ENCODE measurements at regions not wholly inside any gene's neighbourhood (a gene's known extent, or its start where the extent isn't known, plus 50 kb on each side); places are given as distances from the start of the nearest gene placed in this dataset.
A peak's percentile ranks its signal among the peaks of the same experiment; 100 is the strongest.

DNA sequence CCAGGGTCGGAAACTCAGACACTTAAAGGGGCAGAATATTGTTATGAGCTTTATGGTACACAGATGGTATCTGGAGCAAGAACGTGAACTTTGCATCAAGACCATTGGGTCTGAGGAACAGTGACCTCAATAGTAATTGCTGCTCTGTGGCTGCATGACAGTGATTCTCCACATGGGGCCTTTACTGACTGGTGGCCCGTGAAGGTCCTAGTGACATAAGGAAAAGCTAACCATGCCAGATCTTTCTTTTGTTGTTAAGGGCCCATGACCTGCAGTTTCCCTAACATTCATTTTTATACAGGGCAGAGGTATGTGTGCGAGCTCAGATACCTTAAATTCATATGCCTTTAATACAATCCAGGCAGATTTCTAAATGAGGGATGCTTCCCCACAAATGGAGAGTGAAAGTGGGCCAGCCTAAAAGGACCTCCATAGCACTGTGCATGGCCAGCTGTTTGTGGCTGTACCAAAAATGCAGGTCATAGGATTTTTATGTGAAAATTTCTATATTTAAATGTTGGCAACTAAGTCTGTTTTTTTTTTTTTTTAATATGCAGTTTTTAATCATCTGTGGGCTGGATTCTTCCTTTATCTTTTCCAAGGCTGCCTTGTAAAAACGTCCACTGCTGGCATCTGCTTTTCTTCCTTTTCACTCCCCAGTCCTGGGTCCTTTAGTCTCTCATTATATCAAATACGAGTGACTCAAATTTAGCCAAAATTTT lies 188.0 kb upstream of the IL12A start:
- DNase-seq, result no peak

GRCh38 chr3:159802864-159803263 lies 185.8 kb upstream of the IL12A start:
- DNase-seq, result no peak

DNA sequence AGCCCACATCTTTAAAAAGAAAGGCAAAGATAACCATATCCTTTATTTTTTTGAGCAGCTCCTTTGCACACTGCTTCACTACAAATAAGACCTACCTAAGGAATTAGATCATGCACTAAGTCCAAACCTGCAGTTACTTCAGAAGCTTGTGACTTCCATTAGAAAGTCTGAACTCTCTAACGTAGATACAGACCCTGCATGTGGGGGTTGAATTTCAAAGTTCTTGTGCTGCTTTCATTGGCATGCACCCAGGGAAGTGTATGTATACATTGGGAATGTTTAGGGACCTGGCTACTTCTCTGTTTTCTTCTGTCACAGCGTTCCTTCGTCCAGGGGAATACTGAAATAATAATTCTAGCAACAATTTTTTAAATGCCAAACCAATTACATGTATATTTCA lies 185.2 kb upstream of the IL12A start:
- no peak for DNase-seq

GRCh38 chr3:159804726-159805410 lies 183.8 kb upstream of the IL12A start:
- peak; percentile 59 for DNase-seq

DNA sequence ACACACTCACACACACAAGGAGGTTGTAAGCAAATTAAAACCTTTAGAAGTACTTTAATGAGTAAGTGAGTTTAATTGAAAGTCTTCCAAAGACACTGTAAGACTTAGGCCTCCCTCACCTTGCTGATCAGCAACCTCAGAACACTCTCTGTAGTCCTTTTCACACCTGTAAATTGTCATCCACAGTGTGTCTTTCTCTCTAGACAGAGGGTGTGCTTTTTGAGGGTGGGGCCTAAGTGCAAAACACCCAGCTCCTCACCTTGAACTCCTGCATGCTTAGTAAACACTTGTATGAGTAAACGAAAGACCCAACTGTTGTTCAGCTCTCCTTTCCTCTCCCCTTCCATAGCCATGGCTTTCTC lies 183.2 kb upstream of the IL12A start:
- DNase-seq, result no peak

DNA sequence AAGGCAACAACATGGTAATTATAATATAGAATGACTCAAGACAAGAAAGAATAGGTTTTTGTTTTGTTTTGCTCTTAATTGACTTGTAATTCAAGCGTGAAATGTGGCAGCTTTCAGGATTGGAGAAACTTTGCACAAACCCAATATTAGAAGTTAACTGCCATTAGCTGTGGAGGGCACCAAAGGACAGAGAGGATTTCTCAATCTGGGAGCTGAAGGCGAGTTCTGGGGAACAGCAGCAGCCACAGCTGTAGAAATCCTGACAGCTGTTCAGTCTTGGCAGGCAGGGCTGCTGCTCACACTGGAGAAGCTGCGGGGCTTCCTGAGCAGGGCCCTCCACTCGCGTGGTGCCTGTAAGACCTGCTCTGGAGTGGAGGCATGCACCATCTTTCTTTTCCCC lies 182.2 kb upstream of the IL12A start:
- DNase-seq, result no peak

DNA sequence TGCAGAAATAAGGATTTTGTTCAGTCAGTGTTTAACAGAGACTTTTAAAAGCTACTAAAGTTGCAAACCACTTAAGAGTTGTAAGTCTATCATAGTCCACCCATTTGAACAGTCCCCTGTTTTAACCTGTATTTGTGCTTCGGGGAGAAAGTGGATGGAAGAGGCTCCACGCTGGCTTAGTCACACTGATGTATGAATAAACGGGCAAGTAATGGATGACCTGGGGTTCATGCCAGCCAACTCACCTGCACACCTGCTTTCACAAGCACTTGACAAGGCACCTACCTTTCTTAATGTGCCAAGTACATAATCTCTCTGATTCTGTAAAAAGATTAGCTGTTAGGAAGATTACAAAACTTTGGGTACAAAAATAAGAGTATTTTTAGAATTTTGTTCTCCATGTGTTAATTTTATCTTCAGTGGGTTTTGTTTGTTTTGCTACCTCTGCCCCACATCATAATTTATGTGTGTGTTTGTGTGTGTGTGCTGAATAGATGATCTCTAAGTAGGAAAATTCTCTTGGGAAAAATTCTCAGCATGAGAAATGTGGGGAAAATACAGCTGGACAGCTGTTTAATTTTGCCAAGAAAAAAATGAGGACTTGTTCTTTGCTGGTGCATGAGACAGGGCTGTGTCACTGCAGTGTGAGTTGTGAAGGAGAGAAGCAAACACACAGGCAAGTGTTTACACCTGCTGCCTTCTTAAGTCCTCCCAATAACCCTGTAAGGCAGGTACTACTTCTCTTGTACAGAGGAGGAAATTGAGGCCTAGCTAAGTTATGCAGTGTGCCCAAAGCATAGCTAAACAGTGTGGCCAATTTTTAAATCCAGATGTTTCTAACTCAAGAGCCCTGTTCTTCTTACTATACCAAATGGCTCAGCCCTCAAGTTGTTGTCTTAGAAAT lies 181.2 kb upstream of the IL12A start:
- DNase-seq, result no peak

DNA sequence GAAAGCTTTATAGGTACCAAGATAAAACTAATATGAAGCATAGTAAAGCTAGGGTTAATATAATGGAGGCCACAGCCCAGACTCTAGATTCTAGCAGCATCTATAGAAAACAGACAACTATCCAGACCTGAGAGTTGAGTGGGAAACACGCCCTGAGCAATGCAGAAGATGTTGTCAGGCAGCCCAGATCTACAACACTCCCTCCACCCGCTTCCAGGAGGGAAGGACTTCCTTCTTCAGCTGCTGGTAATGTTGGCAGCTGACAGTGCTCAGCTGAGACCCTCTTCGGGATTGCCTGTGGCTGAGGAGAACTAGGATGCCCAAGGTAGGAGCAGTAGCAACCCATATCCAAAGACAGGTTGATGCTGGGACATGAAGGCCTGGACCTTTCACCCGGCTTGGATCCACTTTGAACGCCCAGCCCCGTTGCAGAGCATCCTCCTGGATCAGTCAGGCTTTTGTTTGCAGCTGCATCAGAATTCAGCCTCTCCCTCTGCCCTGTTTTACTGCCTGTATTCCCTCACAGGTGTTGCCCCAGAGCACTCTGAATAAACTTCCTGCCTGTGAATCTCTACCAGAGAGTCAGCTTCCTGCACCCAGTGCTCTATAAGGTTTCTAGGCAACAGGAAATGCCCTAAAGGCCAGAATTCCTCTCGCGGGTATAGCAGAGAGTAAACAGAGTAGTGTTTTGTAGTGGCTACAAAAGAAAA lies 174.7 kb upstream of the IL12A start:
- DNase-seq, result no peak

GRCh38 chr3:159816512-159816911 lies 172.1 kb upstream of the IL12A start:
- no peak for DNase-seq

DNA sequence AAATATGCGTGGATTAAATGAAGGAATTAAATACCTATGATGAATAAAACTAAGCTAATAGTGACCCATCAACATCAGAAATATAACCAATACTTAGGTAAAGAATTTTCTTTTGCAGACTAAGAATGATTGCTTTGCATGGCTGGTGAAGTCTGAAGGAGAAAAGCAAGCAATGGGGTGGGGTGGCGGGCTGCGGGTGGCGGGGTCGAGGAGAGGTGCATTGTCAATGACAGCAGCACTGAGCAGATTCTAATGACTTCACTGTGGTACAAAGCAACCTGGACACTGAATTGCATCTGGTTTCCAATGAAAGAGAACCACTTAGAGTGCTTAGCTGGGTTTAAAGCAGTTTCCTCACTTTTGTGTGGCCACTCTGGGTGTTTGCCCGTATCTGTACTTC lies 171.5 kb upstream of the IL12A start:
- no peak for DNase-seq

- no peak for DNase-seq
Observed at GRCh38 chr3:159817571-159817970, 171.1 kb upstream of the IL12A start.

DNA sequence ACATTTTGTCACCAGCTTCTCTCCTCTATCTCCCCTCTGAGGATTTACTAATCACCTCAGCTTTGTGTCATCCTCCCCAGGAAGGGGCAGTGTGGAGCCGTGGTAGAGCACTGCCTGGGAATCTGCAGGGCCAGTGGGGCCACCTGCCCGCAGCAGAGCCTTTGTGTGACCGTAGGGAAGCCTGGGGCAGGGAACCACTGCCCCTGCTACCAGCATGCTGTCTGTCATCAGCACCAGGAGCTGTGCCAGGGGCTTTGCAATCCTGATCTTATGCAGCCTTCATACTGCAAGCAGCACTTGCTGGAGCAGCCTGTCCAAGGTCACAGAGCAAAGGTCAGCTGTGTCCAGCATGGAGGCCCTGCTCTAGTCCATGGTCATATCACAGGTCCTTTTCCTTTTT lies 170.2 kb upstream of the IL12A start:
- no peak for DNase-seq

DNA sequence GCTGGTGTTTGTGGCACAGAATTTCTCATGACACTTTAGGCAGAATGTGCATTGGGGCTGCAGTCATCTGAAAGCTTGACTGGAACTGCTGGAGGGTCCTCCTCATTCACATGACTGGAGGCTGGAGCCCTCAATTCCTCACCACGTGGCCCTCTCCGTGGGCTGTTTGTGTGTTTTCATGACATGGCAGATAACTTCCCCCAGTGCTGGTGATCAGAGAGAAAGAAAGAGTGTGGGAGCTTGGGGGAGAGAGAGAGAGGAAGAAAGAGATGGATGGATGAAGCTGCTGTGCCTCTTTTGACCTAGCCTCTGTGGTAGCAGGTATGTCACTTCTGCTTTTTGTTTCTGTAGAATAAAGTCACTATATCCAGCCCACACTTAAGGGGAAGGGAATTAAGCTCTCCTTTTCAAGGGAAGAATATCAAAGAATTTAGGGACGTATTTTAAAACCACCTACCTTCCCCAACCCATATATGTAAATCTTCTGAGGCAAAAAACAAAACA lies 169.6 kb upstream of the IL12A start:
- DNase-seq, result no peak

DNA sequence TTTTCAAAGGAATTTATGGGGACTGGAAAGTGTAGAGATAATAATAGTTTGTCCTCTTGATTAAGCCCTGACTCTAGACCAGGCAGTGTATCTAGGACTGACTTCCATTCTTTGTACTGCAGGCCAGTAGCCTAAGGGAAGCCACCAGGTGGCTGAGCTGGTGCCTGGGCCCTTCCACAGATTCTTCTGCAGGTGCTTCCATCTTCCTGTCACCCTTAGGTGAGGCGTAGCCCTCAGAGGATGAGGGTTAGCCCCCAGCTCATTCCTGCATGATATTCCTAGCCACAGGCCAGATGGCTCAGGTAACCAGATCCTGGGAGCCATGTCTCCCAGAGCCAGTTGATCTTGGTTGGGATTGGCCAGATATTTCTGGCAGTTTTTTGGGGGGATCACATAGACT lies 169.0 kb upstream of the IL12A start:
- DNase-seq, result no peak

GRCh38 chr3:159821110-159821509 lies 167.5 kb upstream of the IL12A start:
- no peak for DNase-seq

DNA sequence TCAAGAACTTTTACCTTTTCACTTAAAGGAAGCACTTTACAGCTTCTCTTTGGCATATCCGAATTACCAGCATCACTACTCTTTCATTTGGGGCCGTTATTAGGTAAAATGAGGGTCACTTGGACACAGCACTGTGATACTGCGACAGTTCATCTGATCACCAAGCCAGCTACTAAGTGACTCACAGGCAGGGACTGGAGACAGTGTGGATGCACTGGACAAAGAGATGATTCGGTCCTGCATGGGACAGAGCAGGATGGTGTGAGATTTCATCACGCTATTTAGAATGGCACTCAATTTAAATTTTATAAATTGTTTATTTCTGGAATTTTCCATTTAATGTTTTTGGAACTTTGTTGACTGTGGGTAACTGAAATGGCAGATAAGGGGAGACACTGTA lies 166.9 kb upstream of the IL12A start:
- DNase-seq, result no peak

DNA sequence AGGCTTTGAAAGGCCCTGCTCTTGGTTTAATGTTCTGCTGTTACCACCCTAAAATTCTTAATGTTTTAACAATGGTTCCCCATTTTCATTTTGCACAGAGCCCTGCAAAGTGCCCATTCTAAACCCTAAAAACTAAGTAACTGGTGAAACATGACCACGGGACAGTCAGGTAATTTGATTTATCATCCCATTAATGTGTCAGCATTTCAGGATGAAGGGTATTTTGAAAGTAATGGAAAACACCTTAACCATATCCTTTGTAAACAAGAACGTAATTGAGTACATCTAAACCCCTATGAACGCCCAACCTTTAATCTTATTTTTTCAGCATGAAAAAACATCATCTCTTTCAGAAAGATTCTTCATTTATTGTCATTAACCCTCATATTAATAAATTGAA lies 164.9 kb upstream of the IL12A start:
- DNase-seq, result no peak

GRCh38 chr3:159824333-159824732 lies 164.3 kb upstream of the IL12A start:
- peak; percentile 20 for DNase-seq

DNA sequence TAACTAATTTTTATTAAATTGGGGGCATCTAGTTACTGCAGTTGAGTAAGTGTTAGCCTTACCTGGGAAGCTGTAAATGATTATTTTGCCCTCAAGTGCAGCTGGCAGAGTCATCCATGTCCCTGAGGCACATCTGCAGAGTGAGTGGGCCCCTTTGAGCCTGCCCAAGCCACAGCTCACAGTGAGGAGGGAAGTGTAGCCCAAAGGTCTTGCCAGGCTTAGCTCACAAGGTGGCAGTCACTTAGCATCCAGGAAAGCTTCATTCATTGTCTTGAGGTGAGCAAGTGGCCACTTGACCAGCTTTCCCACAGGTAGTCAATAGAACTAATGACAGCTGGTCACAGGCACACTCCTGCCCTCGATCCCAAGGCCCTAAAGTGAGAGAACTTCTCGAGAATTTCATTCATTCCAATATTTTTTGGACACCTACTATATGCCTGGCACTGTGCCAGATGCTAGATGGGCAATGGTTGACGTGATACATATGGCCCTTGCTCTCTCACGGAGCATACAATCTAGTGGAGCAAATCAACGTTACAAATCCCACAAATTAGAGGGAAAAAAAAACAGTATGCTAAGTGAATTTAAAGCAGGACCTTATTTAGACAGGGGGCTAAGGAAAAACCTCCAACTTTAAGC lies 163.3 kb upstream of the IL12A start:
- DNase-seq, result no peak

GRCh38 chr3:159828542-159828943 lies 160.1 kb upstream of the IL12A start:
- DNase-seq, result peak; percentile 60

GRCh38 chr3:159829056-159829455 lies 159.6 kb upstream of the IL12A start:
- DNase-seq, result peak; percentile 38

GRCh38 chr3:159829539-159830227 lies 159.0 kb upstream of the IL12A start:
- peak; percentile 73 for DNase-seq
